Calu3 (cell line): ENCODE measurements at regions not wholly inside any gene's neighbourhood (a gene's known extent, or its start where the extent isn't known, plus 50 kb on each side); places are given as distances from the start of the nearest gene placed in this dataset.

Source experiments
- BruUV-seq: library from RNA; stranded (reverse); fragments of 400-500 nt; replicated peaks from 2 replicates; lab custom pipeline; 2021; lab: Mats Ljungman, UMichigan
- CTCF ChIA-PET: fragments of 300-600 bp; sonication (Branson Sonifier 250); formaldehyde crosslinking; loops from one replicate; lab custom pipeline; 2022; ENCODE audit warnings: antibody characterized with exemption; lab: Charles Lee
- DNase-seq: peaks from one replicate; pipeline ENCODE4 v3.0.0; 2022
- H3K27ac Mint-ChIP-seq: one replicate; pipeline ENCODE4 v1.8.0; 2022; ENCODE audit warnings: mixed read lengths; ENCODE audit not compliant: unreplicated experiment
- H3K27me3 Mint-ChIP-seq: one replicate; pipeline ENCODE4 v1.8.0; 2022; ENCODE audit warnings: mixed read lengths; ENCODE audit not compliant: unreplicated experiment
- H3K36me3 Mint-ChIP-seq: one replicate; pipeline ENCODE4 v1.8.0; 2022; ENCODE audit warnings: mild to moderate bottlenecking, moderate library complexity, mixed read lengths; ENCODE audit not compliant: insufficient read depth, unreplicated experiment
- H3K4me1 Mint-ChIP-seq: one replicate; pipeline ENCODE4 v1.8.0; 2022; ENCODE audit warnings: mild to moderate bottlenecking, low read depth, mixed read lengths; ENCODE audit not compliant: unreplicated experiment
- H3K4me3 Mint-ChIP-seq: one replicate; pipeline ENCODE4 v1.8.0; 2022; ENCODE audit warnings: mild to moderate bottlenecking, low read depth, moderate library complexity, mixed read lengths; ENCODE audit not compliant: unreplicated experiment
- H3K9me3 Mint-ChIP-seq: one replicate; pipeline ENCODE4 v1.8.0; 2022; ENCODE audit warnings: low read depth, mixed read lengths; ENCODE audit not compliant: unreplicated experiment
- intact Hi-C: fragments of 100-400 bp; cut with micrococcal nuclease; formaldehyde crosslinking; loops from one replicate; pipeline ENCODE4 v1.10.0; 2022; ENCODE audit not compliant: unreplicated experiment
- TF ChIP-seq, protein P1 (sequence below): fragments of 200-600 bp; IDR thresholded peaks from one replicate; pipeline ENCODE4 v1.8.0; 2022; ENCODE audit warnings: antibody characterized with exemption; ENCODE audit not compliant: unreplicated experiment

DNA sequence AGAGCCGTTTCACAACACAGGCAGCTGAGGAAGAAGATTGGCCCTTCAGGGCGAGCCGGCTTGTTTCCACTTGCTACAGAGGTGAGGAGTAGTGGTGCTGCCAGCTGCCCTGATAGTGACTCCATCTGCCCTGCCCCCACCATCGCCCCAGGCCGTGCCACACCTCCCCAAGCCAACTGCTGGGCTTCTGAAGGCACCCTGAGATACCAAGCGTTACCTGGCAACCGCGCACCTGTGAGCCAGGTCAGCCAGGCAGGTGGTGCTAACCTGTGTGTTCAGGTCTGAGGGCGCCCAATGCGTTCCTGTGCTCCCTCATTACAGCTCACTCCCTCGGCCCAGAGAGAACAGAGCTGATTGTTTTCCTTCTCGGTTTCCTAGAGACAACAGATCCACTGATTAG, 299.1 kb upstream of the ID4 start:
- DNase-seq, result peak; percentile 62
- CTCF ChIA-PET, result interaction anchor here (1.0 kb wide), 1 partner anchor 13 kb away, joined by 4 read pairs; no protein-coding TSS in a partner anchor

DNA sequence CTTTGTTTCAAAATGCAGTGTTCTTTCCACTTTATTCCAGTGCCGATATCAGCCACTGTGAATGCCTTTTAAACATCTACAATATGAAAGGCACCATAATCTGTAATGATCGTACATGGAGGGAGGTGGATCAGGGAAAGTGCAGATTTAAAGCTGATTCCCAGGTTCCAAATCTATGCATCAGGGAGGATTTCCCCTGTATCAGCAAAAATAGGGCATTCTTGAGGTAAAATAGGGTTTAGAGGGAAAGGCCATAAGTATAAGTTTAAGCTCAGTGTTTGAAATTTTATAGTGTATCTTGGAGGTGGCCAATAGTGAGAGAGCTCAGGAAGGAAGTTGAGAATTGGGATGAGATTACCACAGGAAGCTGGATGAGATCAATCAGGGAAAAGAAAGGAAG, 289.7 kb upstream of the ID4 start:
- no peak overlapping the region for H3K27ac Mint-ChIP-seq
- DNase-seq, result no peak
- no peaks in the 10 kb centered on the region for H3K27me3 Mint-ChIP-seq
- no peaks in the 10 kb centered on the region for H3K36me3 Mint-ChIP-seq
- TF ChIP-seq, protein P1, sequence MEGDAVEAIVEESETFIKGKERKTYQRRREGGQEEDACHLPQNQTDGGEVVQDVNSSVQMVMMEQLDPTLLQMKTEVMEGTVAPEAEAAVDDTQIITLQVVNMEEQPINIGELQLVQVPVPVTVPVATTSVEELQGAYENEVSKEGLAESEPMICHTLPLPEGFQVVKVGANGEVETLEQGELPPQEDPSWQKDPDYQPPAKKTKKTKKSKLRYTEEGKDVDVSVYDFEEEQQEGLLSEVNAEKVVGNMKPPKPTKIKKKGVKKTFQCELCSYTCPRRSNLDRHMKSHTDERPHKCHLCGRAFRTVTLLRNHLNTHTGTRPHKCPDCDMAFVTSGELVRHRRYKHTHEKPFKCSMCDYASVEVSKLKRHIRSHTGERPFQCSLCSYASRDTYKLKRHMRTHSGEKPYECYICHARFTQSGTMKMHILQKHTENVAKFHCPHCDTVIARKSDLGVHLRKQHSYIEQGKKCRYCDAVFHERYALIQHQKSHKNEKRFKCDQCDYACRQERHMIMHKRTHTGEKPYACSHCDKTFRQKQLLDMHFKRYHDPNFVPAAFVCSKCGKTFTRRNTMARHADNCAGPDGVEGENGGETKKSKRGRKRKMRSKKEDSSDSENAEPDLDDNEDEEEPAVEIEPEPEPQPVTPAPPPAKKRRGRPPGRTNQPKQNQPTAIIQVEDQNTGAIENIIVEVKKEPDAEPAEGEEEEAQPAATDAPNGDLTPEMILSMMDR, result no peak
- H3K4me1 Mint-ChIP-seq, result no peaks in the 10 kb centered on the region
- intact Hi-C loops, result loop anchor here (10.0 kb wide), 1 partner anchor 297 kb away; no protein-coding TSS in a partner anchor
- CTCF ChIA-PET, result no interaction called here
- BruUV-seq, result no TSS peak
- H3K4me3 Mint-ChIP-seq, result no peak overlapping the region
- peaks cover 2% of the 10 kb centered on the region for H3K9me3 Mint-ChIP-seq

More for the DNA sequence above, 299.1 kb upstream of the ID4 start:
- no peaks in the 10 kb centered on the region for H3K36me3 Mint-ChIP-seq
- no peak overlapping the region for H3K4me3 Mint-ChIP-seq
- intact Hi-C loops, result no loop called here
- no peak overlapping the region for H3K27ac Mint-ChIP-seq
- BruUV-seq, result no TSS peak
- no peaks in the 10 kb centered on the region for H3K27me3 Mint-ChIP-seq
- no peaks in the 10 kb centered on the region for H3K4me1 Mint-ChIP-seq
- peaks cover 6% of the 10 kb centered on the region for H3K9me3 Mint-ChIP-seq
- TF ChIP-seq, protein P1, result no peak

DNA sequence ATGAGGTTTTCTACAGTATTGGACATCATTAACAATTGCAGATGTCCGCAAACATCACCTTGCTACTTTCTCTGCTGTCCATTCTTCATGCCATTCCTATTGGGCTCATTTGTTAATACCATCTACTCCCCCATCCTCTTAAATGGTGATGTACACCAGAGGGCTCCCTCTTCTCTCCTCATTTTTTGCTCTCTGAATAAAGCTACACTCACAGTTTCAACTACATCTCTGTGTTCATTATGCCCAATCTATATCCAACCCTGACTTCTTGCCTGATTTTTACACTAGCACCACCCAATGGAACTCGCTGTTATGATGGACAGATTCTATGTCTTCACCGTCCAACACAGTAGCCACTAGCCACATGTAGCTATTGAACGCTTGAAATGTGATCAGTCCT, 288.1 kb upstream of the ID4 start:
- H3K36me3 Mint-ChIP-seq, result no peaks in the 10 kb centered on the region
- no peaks in the 10 kb centered on the region for H3K4me1 Mint-ChIP-seq
- H3K27ac Mint-ChIP-seq, result no peak overlapping the region
- TF ChIP-seq, protein P1, result no peak
- peaks cover 4% of the 10 kb centered on the region for H3K9me3 Mint-ChIP-seq
- CTCF ChIA-PET, result interaction anchor here (0.6 kb wide), 1 partner anchor 97 kb away, joined by 9 read pairs; no protein-coding TSS in a partner anchor
- no peak for DNase-seq
- BruUV-seq, result no TSS peak
- no peak overlapping the region for H3K4me3 Mint-ChIP-seq
- intact Hi-C loops, result loop anchor here (10.0 kb wide), 1 partner anchor 296 kb away; no protein-coding TSS in a partner anchor
- H3K27me3 Mint-ChIP-seq, result no peaks in the 10 kb centered on the region

DNA sequence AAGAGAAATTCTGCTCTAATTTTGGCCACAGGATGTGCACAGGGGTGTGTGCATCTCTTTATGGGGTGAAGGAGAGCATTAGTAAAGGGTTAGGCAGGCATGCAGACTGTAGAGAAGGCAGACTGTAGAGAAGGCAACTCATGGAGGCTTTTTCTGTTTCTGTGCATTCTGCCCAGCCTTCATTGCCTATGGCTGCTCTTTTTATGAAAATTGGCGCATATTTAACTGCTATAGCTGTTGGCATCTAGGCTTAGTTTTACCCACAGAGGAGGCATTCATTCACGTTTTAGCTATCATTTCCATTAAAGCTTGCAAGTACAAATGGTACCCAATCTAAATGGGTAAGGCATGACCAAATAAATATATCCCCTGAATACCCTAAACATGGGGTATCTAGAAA, 286.8 kb upstream of the ID4 start:
- no peaks in the 10 kb centered on the region for H3K4me1 Mint-ChIP-seq
- no peaks in the 10 kb centered on the region for H3K27me3 Mint-ChIP-seq
- CTCF ChIA-PET, result no interaction called here
- H3K9me3 Mint-ChIP-seq, result peaks cover 4% of the 10 kb centered on the region
- no peak overlapping the region for H3K27ac Mint-ChIP-seq
- TF ChIP-seq, protein P1, result no peak
- DNase-seq, result no peak
- no TSS peak for BruUV-seq
- intact Hi-C loops, result no loop called here
- H3K4me3 Mint-ChIP-seq, result no peak overlapping the region
- no peaks in the 10 kb centered on the region for H3K36me3 Mint-ChIP-seq
